NCI-H2196 (cell line): ENCODE measurements at regions not wholly inside any gene's neighbourhood (a gene's known extent, or its start where the extent isn't known, plus 50 kb on each side); places are given as distances from the start of the nearest gene placed in this dataset.

Experiments
- DNase-seq: peaks from one replicate; lab custom pipeline; 2025; ENCODE audit not compliant: unreplicated experiment; lab: John Stamatoyannopoulos, UW

DNA sequence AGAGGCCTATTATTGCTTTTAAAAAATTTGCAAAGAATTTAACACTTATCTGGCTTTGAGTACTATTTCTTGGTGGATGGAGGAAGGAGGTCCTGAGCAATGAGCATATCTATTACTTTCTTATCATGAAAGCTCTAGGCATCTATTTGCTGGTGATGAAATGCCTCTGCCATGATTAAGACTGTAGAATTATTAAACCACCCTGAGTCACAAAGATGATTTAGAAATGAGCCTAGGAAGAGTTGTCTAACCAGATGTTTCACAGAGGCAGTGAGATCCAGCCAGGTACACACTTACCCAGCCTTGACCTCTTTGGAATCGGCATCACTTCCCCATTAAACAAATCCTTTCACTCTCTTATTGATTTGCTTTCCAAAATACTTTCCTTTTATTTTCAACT is 304.4 kb upstream of the KIF2A start:
- no peak for DNase-seq

DNA sequence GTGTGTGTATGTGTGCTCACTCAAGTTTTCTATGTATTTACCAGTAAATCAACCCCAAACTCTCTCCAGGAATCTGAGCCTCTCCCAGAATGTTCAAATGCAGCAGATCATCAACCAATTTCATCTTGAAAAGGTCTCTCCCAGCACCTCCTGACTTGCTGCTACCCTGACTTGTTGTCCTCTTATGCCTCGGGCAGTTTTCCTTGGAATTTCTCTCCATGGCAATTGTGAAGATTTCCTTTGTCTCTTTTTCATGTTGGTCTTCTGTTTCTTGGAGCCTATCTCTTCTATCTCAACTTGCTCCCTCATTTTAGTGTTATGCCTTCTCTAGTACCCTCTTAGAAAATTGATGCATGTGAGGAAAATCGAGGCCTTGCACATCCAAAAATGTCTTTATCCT is 303.6 kb upstream of the KIF2A start:
- no peak for DNase-seq

DNA sequence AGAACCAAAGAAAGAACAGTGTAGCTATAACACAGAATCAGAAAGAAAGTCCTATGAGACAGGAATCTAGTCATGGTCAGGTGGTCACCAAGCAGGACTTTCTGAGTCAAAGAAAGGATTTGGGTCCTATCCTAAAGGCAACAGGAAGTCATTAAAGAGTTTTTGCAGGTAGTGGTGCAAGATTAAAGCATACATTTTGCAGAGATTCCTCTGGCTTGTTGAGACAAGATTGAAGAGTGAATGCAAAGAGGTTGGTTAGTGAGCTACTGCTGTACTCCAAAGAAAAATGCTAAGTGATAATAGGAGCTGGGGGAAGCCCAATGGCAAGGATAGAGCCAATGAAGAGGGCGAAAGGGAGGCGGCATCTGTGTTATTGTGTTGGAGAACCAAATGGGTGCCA is 300.5 kb upstream of the KIF2A start:
- no peak for DNase-seq

DNA sequence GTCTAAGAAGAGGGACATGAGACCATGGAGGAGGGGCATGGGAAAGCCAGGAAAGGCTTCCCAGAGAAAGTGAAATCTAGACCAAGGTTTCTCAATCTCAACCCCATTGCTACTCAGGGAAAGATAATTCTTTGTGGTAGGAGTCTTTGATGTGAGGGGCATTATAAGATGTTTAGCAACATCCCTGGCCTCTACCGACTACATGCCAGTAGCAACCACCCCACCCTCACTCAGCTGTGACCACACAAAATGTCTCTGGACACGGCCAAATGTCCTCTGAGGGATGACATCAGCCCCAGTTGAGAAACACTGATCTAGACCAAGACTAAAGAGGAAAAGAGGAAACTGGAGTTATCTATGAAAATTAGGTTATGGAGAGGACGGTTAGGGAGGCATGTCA is 298.5 kb upstream of the KIF2A start:
- DNase-seq, result no peak

DNA sequence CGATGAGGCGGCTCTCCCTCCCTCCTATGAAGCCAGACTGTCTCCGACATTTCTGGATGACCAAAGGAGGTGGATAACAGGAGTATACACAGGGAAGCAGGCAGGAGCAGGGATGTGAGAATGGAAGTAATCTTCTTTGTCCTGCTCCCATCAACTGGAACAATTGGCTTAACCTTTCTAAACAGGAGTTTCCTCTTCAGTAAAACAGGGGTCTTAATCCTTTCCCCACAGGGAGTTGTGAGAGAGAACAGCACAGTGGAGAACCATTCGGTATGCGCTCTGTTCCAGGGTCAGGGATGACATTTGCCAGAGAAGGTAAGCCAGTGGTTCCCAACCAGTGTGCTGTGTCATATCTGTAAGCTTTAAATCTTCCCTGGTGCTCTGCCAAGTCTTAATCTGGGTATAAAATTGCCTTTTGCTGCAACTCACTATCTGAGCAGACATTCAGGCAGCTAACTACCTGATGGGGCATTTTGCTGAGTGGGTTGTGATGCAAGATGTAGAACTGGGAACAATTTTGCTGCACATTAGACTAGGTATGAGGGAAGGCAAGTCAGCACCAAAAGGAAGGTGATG is 294.8 kb upstream of the KIF2A start:
- no peak for DNase-seq

DNA sequence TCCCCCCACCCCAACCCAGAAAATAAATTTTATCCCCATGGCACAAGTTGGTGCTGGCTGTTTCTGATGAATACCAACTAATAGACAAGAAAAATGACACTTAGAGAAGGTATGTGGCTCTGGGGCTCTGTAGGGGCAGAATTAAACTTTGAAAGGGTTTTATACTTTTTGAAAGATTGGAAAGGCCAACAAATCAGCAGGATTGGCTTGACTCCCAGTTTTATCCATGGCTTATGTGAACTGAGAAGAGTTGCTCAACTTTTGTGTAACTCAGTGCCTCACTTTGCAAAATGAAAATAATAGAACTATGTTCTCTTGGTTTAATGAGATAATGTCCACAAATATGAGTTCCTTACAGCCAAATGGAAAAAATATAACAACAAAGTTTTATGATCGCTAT is 288.9 kb upstream of the KIF2A start:
- no peak for DNase-seq

DNA sequence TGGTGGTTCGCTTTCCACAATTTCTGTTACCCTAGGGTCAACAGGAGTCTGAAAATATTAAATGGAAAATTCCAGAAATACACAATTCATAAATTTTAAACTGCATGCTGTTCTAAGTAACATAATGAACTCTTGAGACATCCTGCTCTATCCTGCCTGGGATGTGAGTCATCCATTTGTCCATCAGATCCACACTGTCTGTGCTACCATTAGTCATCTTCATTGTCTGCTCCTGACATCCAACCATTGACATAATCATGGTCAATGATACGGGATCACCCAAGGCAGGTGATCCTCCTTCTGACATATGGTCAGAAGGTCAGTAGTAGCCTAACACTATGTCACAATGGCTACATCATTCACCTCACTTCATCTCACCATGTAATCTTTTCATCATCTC is 276.7 kb upstream of the KIF2A start:
- DNase-seq, result no peak

DNA sequence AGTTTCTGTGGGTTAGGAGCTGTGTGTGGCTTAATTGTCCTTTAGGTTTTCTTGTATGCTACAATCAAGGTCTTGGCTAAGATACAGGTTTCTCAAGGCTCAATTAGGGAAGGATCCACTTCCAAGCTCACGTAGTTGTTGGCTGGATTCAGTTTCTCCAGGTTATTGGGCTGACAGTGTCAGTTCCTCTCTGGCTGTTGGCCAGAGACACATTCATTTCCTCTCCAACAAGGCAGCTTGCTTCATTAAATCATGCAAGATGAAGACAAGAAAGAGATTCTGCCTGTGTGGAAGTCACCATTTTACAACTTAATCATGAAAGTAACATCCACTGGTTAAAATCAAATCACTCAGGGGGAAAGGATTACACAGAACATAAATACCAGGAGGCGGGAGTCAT is 275.7 kb upstream of the KIF2A start:
- DNase-seq, result no peak

DNA sequence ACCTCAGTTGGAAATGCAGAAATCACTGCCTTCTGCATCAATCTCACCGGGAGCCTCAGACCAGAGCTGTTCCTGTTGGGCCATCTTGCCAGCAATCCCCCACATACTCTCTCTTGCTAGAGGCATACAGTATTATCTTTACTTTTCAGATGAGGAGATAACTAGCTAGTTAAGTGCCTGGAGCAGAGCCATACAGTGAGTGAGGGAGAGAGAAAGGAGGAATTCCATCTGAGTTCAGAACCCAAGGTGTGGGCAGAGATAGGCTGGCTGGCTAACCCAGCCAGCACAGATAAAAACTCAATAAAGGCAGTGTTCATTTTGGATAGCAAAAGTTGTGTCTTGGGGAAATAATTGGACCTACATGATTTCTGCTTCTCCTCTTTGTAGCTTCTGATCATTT is 268.0 kb upstream of the KIF2A start:
- no peak for DNase-seq

DNA sequence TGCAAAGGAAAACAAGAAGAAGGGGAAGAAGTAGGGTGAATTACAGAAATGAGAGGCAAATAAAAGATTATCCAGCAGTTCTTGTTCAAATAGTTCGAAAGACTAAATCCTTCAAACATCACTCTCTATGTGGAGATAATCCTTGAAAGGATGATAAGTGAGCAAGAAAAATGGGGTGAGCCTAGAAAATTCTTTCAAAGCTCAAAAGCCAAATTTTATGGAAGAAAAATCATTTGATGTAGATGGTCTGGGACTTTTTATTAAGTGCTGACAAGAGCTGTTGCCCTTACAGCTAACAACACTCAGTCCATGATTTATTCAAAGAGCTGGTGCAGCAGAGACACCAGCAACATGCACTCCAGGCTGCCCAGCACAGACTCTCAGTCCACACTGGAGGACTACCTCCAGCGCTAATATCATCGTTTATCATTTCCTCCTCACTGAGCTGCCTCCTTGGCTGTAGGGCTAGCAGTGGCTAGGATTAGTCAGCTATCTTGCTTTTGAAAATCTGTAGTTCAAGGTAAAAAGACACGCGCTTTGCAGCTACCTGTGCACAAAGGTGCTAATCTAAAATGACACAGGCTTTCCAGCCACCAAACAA is 264.8 kb upstream of the KIF2A start:
- no peak for DNase-seq

DNA sequence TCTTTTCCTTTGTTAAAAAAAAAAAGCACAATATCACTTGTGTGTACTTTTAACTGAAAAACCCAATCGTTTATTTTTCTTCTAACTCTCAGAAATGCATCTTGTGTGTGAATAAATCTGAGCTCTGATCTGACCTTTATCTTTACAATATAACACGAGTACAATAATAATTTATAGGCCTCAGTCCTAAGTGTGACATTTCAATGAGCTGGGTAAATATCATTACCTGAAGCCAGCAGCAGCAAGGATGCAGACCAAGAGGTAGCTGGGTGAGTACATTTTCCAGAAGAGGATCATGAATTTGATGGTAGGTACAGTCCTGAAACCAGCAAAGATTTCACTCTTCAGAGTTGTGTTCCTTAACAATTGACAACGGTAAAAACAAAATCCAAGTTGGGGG is 264.0 kb upstream of the KIF2A start:
- no peak for DNase-seq

DNA sequence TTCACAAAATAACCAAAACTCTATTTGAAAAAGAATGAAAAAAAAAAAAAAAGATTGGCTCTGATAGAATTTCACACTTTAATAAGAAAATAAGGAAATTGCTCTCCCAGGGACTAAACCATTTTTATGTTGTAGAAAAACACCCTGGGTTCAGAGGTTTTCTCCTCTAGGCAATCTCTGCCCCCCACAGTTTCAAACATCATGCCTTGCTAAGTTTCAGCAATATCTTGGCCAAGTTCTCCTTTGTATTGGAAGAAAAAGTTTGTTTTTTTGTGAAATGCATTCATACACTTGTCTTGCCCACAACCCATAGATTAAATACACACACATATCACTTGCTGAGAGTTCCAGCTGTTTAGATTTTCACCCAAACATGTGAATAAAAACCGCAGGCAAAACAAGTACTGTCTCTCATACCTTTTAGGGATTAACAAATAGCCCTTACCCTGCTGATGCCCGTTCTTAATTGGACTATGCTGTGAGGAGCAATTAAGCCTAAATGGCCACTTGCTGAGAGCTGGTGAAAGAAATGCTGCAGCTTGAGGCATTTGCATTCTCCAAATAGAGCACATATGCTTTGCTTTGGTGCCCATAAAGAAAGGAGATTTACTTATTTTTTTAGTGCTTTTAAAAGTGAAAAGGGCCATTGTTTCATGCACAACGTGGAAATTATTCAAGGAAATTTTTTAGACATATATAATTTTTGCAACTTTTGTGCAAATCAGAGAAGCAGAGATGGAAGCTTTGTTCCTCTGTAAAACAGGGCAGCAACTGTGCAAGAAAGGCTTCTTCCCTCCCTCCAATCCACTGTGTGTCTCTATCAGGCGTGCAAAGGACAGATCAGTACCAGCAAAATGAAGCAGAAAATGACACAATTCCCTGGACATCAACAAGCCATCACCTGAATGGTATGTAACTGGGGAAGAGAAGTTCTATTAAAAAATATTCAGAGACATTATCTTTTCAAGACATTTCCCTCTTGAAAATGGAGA is 262.4 kb upstream of the KIF2A start:
- DNase-seq, result no peak

DNA sequence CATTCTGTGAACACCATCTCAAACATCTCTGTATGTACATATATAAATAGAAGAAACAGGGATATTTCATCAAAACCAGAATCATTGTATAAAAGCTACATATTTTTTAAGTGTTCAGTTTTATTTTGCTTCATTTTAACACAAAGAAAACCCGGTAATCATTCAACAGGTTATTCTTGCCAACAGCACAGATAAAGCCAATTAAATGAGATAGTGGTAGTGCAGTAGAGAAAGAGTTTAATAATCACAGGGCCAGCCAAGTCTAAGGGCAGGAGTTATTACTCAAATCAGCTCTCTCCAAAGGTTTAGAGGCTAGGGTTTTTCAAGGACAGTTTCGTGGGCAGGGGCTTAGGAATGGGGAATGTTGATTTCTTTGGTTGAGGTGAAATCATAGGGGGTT is 261.0 kb upstream of the KIF2A start:
- DNase-seq, result no peak

DNA sequence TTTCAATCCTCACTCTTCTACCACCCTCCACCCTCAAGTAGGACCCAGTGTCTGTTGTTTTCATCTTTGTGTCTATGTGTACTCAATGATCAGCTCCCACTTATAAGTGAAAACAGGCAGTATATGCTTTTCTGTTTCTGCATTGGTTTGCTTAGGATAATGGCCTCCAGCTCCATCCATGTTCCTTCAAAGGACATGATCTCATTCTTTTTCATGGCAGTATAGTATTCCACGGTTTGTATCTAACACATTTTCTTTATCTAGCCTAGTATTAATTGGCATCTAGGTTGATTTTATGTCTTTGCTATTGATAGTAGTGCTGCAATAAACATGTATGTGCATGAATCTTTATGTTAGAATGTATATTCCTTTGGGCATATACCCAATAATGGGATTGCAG is 259.8 kb upstream of the KIF2A start:
- no peak for DNase-seq

DNA sequence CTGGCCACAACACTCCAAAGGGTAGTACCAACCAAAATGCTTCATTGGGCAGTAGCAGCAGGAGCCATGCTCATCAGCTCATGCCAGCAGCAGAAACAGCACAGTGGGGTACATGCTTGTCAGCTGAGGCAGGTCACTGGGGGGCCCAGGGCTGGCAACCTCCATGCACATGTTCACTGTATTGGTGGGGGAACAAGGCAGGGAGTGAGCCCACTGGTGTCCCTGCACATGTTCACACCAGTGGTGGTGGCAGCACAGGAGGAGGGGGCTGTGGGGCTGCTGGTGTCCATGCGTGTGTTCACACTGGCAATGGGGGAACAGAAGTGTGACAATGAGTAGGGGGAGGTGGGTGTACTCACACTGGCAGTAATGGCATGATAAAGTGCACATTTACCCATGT is 254.3 kb upstream of the KIF2A start:
- no peak for DNase-seq

DNA sequence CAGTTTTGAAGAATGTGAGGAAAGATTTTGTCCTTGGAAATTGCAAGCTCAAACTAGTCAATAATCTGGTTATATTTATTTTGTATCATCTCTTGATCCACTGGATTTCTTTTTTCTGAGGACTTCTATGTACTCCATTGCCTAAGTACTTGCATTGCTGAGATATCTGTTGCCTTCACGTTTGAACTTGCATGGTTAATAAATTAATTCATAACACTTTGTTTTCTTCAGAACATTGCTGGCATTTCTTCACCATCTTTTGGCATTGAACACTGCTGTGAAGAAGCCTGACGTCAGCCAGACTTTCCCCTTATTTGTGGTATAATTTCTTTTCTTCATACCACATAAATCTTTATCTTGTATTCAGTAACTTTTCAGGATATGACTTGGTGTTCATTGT is 246.0 kb upstream of the KIF2A start:
- no peak for DNase-seq

DNA sequence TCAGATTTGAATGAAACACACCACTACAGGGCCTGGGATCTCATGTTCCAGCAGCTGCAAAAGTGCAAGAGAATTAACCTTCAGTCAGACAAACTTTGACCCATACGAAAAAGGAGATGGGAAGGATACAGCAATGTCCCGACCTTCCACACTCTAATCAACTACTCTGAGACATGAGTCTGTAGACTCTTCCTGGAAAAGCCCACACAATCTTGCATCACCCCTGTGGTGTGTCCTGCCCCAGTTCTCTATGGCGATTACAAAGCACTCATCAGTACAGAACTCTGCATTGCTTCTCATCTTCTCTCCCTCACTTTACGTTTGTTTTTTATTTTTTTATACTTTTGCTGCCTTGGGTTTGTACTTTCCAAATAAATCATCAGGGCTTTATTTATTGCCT is 241.0 kb upstream of the KIF2A start:
- DNase-seq, result no peak

DNA sequence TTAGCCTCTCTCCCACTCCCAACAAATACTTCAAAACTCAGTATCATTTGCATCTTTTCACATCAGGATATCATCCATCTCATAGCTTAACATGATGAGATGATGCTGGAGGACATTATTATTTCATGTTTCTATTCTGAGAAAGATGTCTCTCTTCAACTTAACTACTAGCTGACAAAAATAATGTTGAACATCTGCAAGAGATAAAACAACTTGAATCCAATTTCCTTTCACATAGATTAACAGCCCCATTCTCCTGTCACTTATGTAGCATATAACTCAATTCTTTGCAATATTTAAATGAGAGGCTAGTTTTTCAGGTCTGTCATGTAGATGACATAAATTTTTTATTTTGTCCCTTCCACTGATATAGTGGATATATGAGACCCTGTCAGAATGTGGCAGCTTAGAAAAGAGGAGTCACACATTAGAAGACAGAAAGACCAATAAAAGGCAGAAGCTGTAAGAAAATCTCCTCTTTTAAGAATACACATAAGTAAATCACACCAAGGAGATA is 239.2 kb upstream of the KIF2A start:
- DNase-seq, result no peak

DNA sequence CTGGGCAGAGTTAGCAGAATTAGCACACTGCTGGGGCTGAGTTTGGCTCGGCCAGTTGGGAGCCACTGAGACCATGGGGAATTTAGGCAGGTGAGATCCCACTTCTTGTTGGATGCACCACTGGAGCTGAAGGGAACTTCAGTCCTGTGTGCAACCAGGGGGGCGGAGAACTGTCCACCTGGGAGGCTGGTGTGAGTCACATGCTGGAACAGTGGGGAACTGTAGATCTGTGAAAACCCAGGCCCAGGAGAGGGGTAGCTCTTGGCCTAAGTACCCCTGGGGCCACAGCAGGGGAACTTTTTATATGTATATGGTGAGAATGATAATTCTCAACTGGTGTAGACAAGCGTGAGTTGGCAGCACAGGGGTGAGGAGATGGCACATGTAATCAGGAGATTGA is 237.5 kb upstream of the KIF2A start:
- no peak for DNase-seq

DNA sequence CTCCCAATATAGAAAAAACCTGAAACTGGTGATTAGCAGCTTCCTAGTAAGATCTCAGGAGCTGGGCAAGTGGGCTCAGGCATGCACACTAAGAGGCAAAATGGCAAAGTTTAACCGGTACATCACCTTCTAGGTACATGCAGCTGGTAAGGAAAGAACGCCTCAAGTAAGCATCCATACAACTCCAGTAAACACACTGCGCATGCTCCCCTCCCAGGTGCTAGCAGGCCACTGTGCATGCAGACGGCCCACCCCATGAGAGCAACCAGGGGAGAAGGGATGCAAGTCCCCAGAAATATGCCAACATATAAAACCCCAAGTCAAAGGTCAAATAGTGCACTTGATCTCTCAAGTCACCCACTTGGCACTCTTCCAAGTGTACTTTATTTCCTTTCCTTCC is 228.6 kb upstream of the KIF2A start:
- DNase-seq, result no peak

DNA sequence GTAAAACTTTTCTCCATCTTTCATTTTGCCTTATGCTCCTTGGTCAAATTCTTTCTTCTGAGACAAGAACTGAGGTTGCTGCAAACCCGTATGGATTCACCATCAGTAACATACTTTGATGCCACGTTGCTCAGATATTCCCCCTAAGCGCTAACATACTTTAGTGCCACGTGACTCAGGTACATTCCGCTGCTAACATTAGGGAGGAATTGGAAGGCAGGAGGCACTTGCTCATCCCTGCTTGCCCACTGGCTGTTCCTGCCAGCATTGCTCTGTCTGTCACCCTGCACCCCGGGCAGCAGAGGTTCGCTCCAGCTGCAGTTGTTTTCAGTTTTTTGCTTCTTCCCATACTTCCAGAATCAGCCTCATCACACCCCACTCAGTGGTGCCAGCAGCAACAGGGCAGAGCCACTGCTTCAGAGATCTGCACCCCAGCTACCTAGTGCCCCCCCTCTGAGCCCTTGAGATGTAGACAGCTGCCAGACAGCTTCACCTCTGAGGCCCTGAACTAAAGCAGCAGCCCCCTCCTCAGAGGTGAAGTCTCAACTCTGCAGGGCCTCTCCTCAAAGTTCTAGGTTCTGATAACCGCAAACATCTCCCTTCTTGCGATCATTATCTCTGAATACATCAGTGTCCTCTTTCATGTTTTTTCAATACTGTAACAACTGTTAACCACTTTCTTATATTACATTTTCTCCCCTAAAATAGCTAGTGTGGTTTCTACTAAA is 228.0 kb upstream of the KIF2A start:
- DNase-seq, result no peak
